ENCODE measurements at regions not wholly inside any gene's neighbourhood (a gene's known extent, or its start where the extent isn't known, plus 50 kb on each side); places are given as distances from the start of the nearest gene placed in this dataset.

DNA sequence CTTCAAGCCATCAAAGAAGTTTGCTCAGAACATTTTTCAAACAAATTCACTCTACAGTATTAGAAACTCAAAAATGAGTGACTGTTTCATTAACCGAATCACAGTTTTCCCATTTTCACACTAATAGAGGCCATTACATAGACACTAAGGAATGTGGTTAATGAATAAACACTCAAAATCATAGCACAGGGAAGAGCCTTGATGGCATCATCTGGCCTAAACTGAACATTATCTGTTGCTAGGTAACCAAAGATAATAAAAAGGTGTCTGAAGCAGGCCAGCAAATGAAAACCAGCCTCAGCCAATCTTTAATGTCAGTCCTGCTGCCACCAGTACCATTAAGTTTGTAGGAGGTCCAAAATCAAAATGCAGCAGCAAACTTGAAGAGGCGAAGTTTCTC lies 492.4 kb upstream of the STEAP1 start:
- TF ChIP-seq POLR2A (IDR thresholded peaks at IDR 0.05) = no peak
- TF ChIP-seq, protein P1, sequence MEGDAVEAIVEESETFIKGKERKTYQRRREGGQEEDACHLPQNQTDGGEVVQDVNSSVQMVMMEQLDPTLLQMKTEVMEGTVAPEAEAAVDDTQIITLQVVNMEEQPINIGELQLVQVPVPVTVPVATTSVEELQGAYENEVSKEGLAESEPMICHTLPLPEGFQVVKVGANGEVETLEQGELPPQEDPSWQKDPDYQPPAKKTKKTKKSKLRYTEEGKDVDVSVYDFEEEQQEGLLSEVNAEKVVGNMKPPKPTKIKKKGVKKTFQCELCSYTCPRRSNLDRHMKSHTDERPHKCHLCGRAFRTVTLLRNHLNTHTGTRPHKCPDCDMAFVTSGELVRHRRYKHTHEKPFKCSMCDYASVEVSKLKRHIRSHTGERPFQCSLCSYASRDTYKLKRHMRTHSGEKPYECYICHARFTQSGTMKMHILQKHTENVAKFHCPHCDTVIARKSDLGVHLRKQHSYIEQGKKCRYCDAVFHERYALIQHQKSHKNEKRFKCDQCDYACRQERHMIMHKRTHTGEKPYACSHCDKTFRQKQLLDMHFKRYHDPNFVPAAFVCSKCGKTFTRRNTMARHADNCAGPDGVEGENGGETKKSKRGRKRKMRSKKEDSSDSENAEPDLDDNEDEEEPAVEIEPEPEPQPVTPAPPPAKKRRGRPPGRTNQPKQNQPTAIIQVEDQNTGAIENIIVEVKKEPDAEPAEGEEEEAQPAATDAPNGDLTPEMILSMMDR (IDR thresholded peaks at IDR 0.05) = no peak

Measured in right lobe of liver (tissue), 4 donors.